ENCODE measurements at regions not wholly inside any gene's neighbourhood (a gene's known extent, or its start where the extent isn't known, plus 50 kb on each side); places are given as distances from the start of the nearest gene placed in this dataset.

DNA sequence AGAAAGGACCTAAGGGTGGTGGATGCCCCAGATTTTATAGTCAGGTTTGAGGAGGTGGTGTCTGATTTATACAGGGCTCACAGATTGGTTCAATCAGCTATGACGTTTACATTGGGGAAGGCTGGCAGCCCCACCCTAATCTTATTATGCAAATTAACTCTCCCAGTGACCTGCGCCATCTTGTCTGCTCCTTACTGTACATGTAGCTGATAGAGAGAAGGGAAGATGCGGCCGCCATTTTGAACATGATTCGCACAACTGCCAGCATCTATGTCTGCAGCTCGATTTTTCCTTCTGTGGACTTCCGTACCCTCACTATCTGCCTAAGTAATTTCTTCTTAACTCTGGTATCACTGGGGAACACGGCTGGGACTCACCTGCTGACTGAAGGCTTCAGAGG lies 619.0 kb upstream of the DPP6 start:
- DNase-seq (ENCODE audit: insufficient read length, low spot score, missing footprints): no peak
- H3K4me1 ChIP-seq (ENCODE audit: insufficient read depth, low read length): no peaks in the 10 kb centered on the region
- TF ChIP-seq, protein P1, sequence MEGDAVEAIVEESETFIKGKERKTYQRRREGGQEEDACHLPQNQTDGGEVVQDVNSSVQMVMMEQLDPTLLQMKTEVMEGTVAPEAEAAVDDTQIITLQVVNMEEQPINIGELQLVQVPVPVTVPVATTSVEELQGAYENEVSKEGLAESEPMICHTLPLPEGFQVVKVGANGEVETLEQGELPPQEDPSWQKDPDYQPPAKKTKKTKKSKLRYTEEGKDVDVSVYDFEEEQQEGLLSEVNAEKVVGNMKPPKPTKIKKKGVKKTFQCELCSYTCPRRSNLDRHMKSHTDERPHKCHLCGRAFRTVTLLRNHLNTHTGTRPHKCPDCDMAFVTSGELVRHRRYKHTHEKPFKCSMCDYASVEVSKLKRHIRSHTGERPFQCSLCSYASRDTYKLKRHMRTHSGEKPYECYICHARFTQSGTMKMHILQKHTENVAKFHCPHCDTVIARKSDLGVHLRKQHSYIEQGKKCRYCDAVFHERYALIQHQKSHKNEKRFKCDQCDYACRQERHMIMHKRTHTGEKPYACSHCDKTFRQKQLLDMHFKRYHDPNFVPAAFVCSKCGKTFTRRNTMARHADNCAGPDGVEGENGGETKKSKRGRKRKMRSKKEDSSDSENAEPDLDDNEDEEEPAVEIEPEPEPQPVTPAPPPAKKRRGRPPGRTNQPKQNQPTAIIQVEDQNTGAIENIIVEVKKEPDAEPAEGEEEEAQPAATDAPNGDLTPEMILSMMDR (IDR thresholded peaks at IDR 0.05; ENCODE audit: extremely low read depth, low read depth, low read length): no peak
- H3K4me3 ChIP-seq (ENCODE audit: insufficient read depth, low read length): no peak overlapping the region
- no peak overlapping the region for H3K4me2 ChIP-seq (ENCODE audit: insufficient read depth, low read length)
- H3K27me3 ChIP-seq (ENCODE audit: insufficient read depth, low read length): no peaks in the 10 kb centered on the region
- H3K9me3 ChIP-seq (ENCODE audit: low read depth, low read length): no peaks in the 10 kb centered on the region
- H4K20me1 ChIP-seq (ENCODE audit: insufficient read depth, low read length): no peaks in the 10 kb centered on the region
- no peak overlapping the region for H2AFZ ChIP-seq (ENCODE audit: low read length)
- no peak overlapping the region for H3K27ac ChIP-seq (ENCODE audit: low read depth, low read length)
- no peaks in the 10 kb centered on the region for H3K36me3 ChIP-seq (ENCODE audit: insufficient read depth, low read length)
- no peaks in the 10 kb centered on the region for H3K79me2 ChIP-seq (ENCODE audit: insufficient read depth, low read length)

DNA sequence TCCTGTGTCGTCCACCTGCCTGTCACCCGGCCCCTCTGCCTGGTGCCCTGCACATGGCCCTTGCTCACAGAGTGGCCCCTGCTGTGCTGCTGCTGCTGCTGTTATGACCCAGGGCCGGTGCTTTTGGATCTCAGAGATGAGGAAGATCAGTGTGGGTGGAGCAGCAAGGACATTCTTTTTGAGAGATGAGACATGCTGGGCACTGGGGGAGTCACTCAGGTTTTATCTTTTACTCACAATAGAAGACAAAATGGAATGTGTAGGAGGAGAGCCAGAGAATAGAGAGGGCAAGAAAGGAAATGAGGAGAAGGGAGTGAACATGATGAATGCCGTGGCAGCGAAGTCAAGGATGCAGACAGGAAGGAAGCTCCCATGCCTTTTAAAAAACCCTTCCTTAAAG lies 611.5 kb upstream of the DPP6 start:
- no peaks in the 10 kb centered on the region for H3K4me1 ChIP-seq (ENCODE audit: insufficient read depth, low read length)
- H3K27me3 ChIP-seq (ENCODE audit: insufficient read depth, low read length): no peaks in the 10 kb centered on the region
- TF ChIP-seq, protein P1 (IDR thresholded peaks at IDR 0.05; ENCODE audit: extremely low read depth, low read depth, low read length): no peak
- H3K36me3 ChIP-seq (ENCODE audit: insufficient read depth, low read length): no peaks in the 10 kb centered on the region
- H3K27ac ChIP-seq (ENCODE audit: low read depth, low read length): no peak overlapping the region
- H2AFZ ChIP-seq (ENCODE audit: low read length): no peak overlapping the region
- H3K9me3 ChIP-seq (ENCODE audit: low read depth, low read length): peaks cover 1% of the 10 kb centered on the region
- DNase-seq (ENCODE audit: insufficient read length, low spot score, missing footprints): no peak
- H3K79me2 ChIP-seq (ENCODE audit: insufficient read depth, low read length): no peaks in the 10 kb centered on the region
- H3K4me3 ChIP-seq (ENCODE audit: insufficient read depth, low read length): no peak overlapping the region
- no peak overlapping the region for H3K4me2 ChIP-seq (ENCODE audit: insufficient read depth, low read length)
- no peaks in the 10 kb centered on the region for H4K20me1 ChIP-seq (ENCODE audit: insufficient read depth, low read length)

DNA sequence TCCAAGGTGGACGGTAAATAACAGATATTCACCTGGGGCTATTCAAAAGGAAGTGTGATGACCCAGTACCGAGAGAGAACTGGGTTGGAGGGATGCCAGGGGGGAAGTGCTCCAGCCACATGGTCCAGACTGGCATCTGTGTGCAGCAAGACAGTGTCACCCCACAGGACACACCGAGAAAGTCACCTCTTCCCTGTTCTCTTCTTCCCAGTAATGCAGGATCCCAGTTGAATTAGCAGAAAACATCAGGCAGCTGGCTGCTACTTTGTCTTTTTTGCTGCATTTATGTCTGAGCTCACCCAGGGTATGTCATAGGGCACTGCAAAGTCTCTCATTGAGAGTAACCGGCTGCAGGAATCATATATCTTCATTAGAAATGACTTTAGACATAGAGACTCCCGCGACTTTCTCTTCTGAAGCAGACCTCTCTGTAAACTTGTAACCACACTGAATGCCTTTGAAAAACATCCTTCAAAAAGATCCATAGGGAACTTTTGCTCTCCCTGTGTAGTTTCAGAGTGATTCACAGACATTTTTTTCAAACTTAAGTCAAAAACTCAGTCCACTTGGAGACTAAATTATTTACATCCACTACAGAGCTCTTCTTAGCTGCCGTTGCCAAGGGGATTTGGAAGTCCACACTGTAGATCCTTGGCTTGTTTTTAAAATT lies 609.0 kb upstream of the DPP6 start:
- H2AFZ ChIP-seq (ENCODE audit: low read length): no peak overlapping the region
- no peaks in the 10 kb centered on the region for H3K36me3 ChIP-seq (ENCODE audit: insufficient read depth, low read length)
- H3K27ac ChIP-seq (ENCODE audit: low read depth, low read length): no peak overlapping the region
- H3K4me2 ChIP-seq (ENCODE audit: insufficient read depth, low read length): no peak overlapping the region
- peaks cover 1% of the 10 kb centered on the region for H3K9me3 ChIP-seq (ENCODE audit: low read depth, low read length)
- H3K4me3 ChIP-seq (ENCODE audit: insufficient read depth, low read length): no peak overlapping the region
- no peaks in the 10 kb centered on the region for H3K27me3 ChIP-seq (ENCODE audit: insufficient read depth, low read length)
- TF ChIP-seq, protein P1 (IDR thresholded peaks at IDR 0.05; ENCODE audit: extremely low read depth, low read depth, low read length): no peak
- H3K4me1 ChIP-seq (ENCODE audit: insufficient read depth, low read length): no peaks in the 10 kb centered on the region
- no peaks in the 10 kb centered on the region for H4K20me1 ChIP-seq (ENCODE audit: insufficient read depth, low read length)
- no peak for DNase-seq (ENCODE audit: insufficient read length, low spot score, missing footprints)
- H3K79me2 ChIP-seq (ENCODE audit: insufficient read depth, low read length): no peaks in the 10 kb centered on the region

DNA sequence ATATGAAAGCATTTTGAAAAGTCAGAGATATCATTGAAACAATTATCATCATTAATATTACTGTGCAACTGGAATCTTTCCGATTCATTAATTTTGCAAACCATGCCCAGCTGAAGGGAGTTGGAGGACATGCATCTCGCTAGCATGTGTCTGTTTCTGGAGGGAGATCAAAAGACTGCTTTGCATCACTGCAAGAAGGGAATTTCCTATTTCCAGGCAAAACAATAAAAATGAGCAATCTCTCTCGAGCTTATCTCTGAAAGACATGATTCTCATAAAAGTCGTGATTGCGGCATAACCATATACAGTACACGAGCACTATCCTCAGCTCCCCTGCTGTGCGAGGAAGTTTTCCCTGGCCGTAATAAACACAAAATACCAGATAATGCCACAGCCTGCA lies 607.6 kb upstream of the DPP6 start:
- no peaks in the 10 kb centered on the region for H3K79me2 ChIP-seq (ENCODE audit: insufficient read depth, low read length)
- no peak overlapping the region for H3K4me3 ChIP-seq (ENCODE audit: insufficient read depth, low read length)
- TF ChIP-seq, protein P1 (IDR thresholded peaks at IDR 0.05; ENCODE audit: extremely low read depth, low read depth, low read length): no peak
- no peaks in the 10 kb centered on the region for H4K20me1 ChIP-seq (ENCODE audit: insufficient read depth, low read length)
- peaks cover 1% of the 10 kb centered on the region for H3K9me3 ChIP-seq (ENCODE audit: low read depth, low read length)
- H2AFZ ChIP-seq (ENCODE audit: low read length): no peak overlapping the region
- H3K27me3 ChIP-seq (ENCODE audit: insufficient read depth, low read length): no peaks in the 10 kb centered on the region
- H3K36me3 ChIP-seq (ENCODE audit: insufficient read depth, low read length): no peaks in the 10 kb centered on the region
- no peak overlapping the region for H3K4me2 ChIP-seq (ENCODE audit: insufficient read depth, low read length)
- no peaks in the 10 kb centered on the region for H3K4me1 ChIP-seq (ENCODE audit: insufficient read depth, low read length)
- H3K27ac ChIP-seq (ENCODE audit: low read depth, low read length): no peak overlapping the region
- no peak for DNase-seq (ENCODE audit: insufficient read length, low spot score, missing footprints)

All from osteoblast (primary cell).